Endodermal cell (in vitro differentiated cells): ENCODE measurements at regions not wholly inside any gene's neighbourhood (a gene's known extent, or its start where the extent isn't known, plus 50 kb on each side); places are given as distances from the start of the nearest gene placed in this dataset.
A peak's percentile ranks its signal among the peaks of the same experiment; 100 is the strongest.

ENCODE experiments used
- DNase-seq: peaks from one replicate; pipeline ENCODE4 v3.0.0-alpha.2; 2017
- H3K27ac ChIP-seq: 2 replicates; pipeline ENCODE4 v1.5.1; 2013; ENCODE audit warnings: mild to moderate bottlenecking, low read depth, low read length, moderate library complexity
- H3K27me3 ChIP-seq: 2 replicates; pipeline ENCODE4 v1.6.1; 2013; ENCODE audit warnings: mild to moderate bottlenecking, low read length, moderate library complexity; ENCODE audit not compliant: insufficient read depth, control insufficient read depth, poor library complexity, severe bottlenecking
- H3K36me3 ChIP-seq: 2 replicates; pipeline ENCODE4 v1.7.0; 2013; ENCODE audit warnings: mild to moderate bottlenecking, low read length, moderate library complexity; ENCODE audit not compliant: control insufficient read depth, insufficient read depth
- H3K4me1 ChIP-seq: one replicate; pipeline ENCODE4 v1.7.0; 2013; ENCODE audit warnings: low read length; ENCODE audit not compliant: control insufficient read depth, insufficient read depth
- H3K4me3 ChIP-seq: 2 replicates; pipeline ENCODE4 v1.5.1; 2013; ENCODE audit warnings: mild to moderate bottlenecking, low read length, moderate library complexity
- H3K9ac ChIP-seq: 2 replicates; pipeline ENCODE4 v1.6.1; 2013; ENCODE audit warnings: mild to moderate bottlenecking, low read length, moderate library complexity; ENCODE audit not compliant: poor library complexity, severe bottlenecking; ENCODE audit errors: extremely low read depth
- H3K9me3 ChIP-seq: 2 replicates; pipeline ENCODE4 v1.6.1; 2013; ENCODE audit warnings: mild to moderate bottlenecking, low read length, moderate library complexity; ENCODE audit not compliant: control insufficient read depth
- H3K27ac Mint-ChIP-seq: 2 replicates; pipeline ENCODE4 v1.8.0; 2020; ENCODE audit warnings: mixed read lengths
- H3K27me3 Mint-ChIP-seq: 2 replicates; pipeline ENCODE4 v1.8.0; 2021; ENCODE audit warnings: mild to moderate bottlenecking, mixed read lengths; ENCODE audit not compliant: insufficient read depth
- H3K36me3 Mint-ChIP-seq: 2 replicates; pipeline ENCODE4 v1.8.0; 2020; ENCODE audit warnings: low read depth, mixed read lengths
- H3K4me1 Mint-ChIP-seq: 2 replicates; pipeline ENCODE4 v1.8.0; 2020; ENCODE audit warnings: mixed read lengths
- H3K4me3 Mint-ChIP-seq: 2 replicates; pipeline ENCODE4 v1.8.0; 2020; ENCODE audit warnings: mild to moderate bottlenecking, moderate library complexity, mixed read lengths
- H3K9me3 Mint-ChIP-seq: 2 replicates; pipeline ENCODE4 v1.8.0; 2020; ENCODE audit warnings: mild to moderate bottlenecking, mixed read lengths
- WGBS, 2 experiments: methylation state at CpG; one replicate each; pipeline versions ENCODE4 v1.1.5 to v1.1.7; 2013; ENCODE audit warnings: missing lambda C conversion rate in 2 of 2, mixed read lengths in 1 of 2; ENCODE audit not compliant: insufficient coverage in 1 of 2, insufficient read length in 1 of 2; 5-methylcytosine and 5-hydroxymethylcytosine counted together
- TF ChIP-seq, protein P1 (sequence below): fragments of 200-600 bp; sonication (generic); conservative IDR thresholded peaks from 2 replicates; pipeline ENCODE4 v1.5.0; 2021; ENCODE audit warnings: antibody characterized with exemption, mild to moderate bottlenecking

DNA sequence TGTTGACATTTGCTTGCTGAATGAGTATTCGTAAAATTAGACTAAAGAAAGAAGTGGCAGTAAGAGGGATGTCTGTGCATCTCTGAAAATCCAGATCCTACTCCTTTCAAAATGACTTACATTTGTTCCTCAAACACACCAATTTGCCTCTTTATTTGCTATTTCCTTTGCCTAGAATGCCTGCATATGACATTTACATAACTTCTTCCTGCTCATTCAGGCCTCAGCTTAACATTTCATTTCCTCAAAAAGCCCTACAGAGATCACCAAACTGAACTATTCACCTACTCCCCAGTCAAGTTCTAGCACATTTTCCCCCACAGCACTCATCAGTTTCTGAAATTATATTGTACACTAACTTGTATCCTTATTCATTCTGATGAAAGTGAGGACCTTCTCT is 907.2 kb downstream of the LRFN5 start:
- no peaks in the 10 kb centered on the region for H3K36me3 Mint-ChIP-seq
- no peak overlapping the region for H3K27ac ChIP-seq
- DNase-seq: no peak
- peaks cover 19% of the 10 kb centered on the region for H3K4me1 Mint-ChIP-seq
- H3K9me3 ChIP-seq: no peaks in the 10 kb centered on the region
- H3K27me3 ChIP-seq: no peaks in the 10 kb centered on the region
- H3K4me3 Mint-ChIP-seq: no peak overlapping the region
- peaks cover 6% of the 10 kb centered on the region for H3K9me3 Mint-ChIP-seq
- peak overlapping the region; percentile 26 for H3K4me3 ChIP-seq
- TF ChIP-seq, protein P1, sequence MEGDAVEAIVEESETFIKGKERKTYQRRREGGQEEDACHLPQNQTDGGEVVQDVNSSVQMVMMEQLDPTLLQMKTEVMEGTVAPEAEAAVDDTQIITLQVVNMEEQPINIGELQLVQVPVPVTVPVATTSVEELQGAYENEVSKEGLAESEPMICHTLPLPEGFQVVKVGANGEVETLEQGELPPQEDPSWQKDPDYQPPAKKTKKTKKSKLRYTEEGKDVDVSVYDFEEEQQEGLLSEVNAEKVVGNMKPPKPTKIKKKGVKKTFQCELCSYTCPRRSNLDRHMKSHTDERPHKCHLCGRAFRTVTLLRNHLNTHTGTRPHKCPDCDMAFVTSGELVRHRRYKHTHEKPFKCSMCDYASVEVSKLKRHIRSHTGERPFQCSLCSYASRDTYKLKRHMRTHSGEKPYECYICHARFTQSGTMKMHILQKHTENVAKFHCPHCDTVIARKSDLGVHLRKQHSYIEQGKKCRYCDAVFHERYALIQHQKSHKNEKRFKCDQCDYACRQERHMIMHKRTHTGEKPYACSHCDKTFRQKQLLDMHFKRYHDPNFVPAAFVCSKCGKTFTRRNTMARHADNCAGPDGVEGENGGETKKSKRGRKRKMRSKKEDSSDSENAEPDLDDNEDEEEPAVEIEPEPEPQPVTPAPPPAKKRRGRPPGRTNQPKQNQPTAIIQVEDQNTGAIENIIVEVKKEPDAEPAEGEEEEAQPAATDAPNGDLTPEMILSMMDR: no peak
- H3K4me1 ChIP-seq: no peaks in the 10 kb centered on the region
- no peaks in the 10 kb centered on the region for H3K27me3 Mint-ChIP-seq
- peak overlapping the region; percentile 33 for H3K27ac Mint-ChIP-seq
- WGBS, 2 experiments: 100% methylated on average over 1 of the region's 1 CpG
- no peaks in the 10 kb centered on the region for H3K36me3 ChIP-seq
- H3K9ac ChIP-seq: no peak overlapping the region

DNA sequence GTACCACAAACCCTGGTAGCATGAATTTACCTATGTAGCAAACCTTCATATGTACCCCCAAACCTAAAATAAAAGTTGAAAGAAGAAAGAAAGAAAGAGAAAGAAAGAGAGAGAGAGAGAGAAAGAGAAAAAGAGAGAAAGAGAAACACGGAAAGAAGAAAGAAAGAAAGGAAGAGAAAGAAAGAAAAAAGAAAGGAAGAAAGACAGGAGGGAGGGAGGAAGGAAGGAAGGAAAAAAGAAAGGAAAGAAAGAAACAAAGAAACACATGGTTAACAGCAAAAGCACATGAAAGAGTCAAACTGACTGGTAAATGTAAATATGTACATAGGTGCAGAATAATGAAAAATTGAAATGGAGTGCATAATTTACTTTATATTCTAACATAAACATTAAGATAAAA is 903.4 kb downstream of the LRFN5 start:
- no peak for DNase-seq
- Mint-ChIP-seq H3K9me3 (peaks cover 7% of the 10 kb centered on the region), H3K36me3 (no peaks in the 10 kb centered on the region), H3K4me1 (peaks cover 17% of the 10 kb centered on the region), H3K27me3 (no peaks in the 10 kb centered on the region), H3K27ac (no peak overlapping the region), H3K4me3 (no peak overlapping the region)
- WGBS, 2 experiments: 90% methylated on average over 1 of the region's 1 CpG
- Histone ChIP-seq H3K9ac (no peak overlapping the region), H3K27me3 (no peaks in the 10 kb centered on the region), H3K9me3 (no peaks in the 10 kb centered on the region), H3K36me3 (no peaks in the 10 kb centered on the region), H3K4me1 (no peaks in the 10 kb centered on the region), H3K27ac (no peak overlapping the region), H3K4me3 (no peak overlapping the region)
- TF ChIP-seq, protein P1: no peak

DNA sequence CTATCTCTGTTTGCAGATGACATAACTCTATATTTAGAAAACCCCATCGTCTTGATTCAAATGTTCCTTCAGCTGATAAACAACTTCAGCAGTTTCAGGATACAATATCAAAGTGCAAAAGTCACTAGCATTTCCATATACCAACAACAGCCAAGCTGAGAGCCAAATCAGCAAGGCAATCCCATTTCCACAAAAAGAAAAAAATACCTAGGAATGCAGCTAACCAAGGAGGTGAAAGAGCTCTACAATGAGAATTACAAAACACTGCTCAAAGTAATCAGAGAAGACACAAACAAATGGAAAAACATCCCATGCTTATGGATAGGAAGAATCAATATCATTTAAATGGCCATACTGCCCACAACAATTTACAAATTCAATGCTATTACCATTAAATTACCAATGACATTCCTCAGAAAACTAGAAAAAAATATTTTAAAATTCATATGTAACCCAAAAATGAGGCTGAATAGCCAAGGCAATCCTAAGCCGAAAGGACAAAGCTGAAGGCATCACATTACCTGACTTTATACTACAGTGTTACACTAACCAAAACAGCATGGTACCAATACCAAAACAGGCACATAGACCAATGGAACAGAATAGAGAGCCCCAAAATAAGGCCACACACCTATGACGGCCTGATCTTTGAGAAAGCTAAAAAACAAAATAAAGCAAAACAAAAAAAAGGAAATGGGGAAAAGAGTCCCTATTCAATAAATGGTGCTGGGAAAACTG is 901.7 kb downstream of the LRFN5 start:
- peaks cover 2% of the 10 kb centered on the region for H3K4me1 Mint-ChIP-seq
- 38 to 88% methylated on average over 1 to 3 of the region's 3 CpGs for WGBS, 2 experiments
- Histone ChIP-seq H3K4me3 (no peak overlapping the region), H3K27me3 (no peaks in the 10 kb centered on the region), H3K27ac (no peak overlapping the region), H3K9ac (no peak overlapping the region), H3K9me3 (no peaks in the 10 kb centered on the region), H3K4me1 (no peaks in the 10 kb centered on the region), H3K36me3 (no peaks in the 10 kb centered on the region)
- H3K4me3 Mint-ChIP-seq: no peak overlapping the region
- peaks cover 7% of the 10 kb centered on the region for H3K9me3 Mint-ChIP-seq
- TF ChIP-seq, protein P1: no peak
- DNase-seq: no peak
- H3K27ac Mint-ChIP-seq: no peak overlapping the region
- H3K27me3 Mint-ChIP-seq: no peaks in the 10 kb centered on the region
- no peaks in the 10 kb centered on the region for H3K36me3 Mint-ChIP-seq
